GM13976 (cell line): ENCODE measurements at regions not wholly inside any gene's neighbourhood (a gene's known extent, or its start where the extent isn't known, plus 50 kb on each side); places are given as distances from the start of the nearest gene placed in this dataset.

Source experiments
- DNase-seq: peaks from one replicate; pipeline ENCODE4 v3.0.0; 2012; ENCODE audit warnings: low spot score
- CTCF ChIP-seq: IDR thresholded peaks from 2 replicates; pipeline ENCODE4 v1.5.1; 2012; ENCODE audit warnings: borderline replicate concordance, mild to moderate bottlenecking; ENCODE audit not compliant: insufficient read depth; ENCODE audit errors: extremely low read depth, missing control alignments, control extremely low read depth
- in situ Hi-C: fragments of 300-500 bp; cut with MboI; formaldehyde crosslinking; loops from one replicate; pipeline ENCODE4 v1.12.0; 2022; ENCODE audit warnings: low sequenced_read_pairs, mixed read lengths, inconsistent platforms; ENCODE audit not compliant: unreplicated experiment

GRCh38 chrX:8084006-8084405 is 87.1 kb downstream of the VCX2 start:
- in situ Hi-C loops: no loop called here
- TF ChIP-seq CTCF: no peak
- no peak for DNase-seq

GRCh38 chrX:8083286-8083685 is 87.8 kb downstream of the VCX2 start:
- in situ Hi-C loops: no loop called here
- no peak for TF ChIP-seq CTCF
- DNase-seq: no peak

GRCh38 chrX:8075636-8076035 is 95.4 kb downstream of the VCX2 start:
- no peak for DNase-seq
- in situ Hi-C loops: no loop called here
- no peak for TF ChIP-seq CTCF

GRCh38 chrX:8067754-8068462 is 103.2 kb downstream of the VCX2 start:
- in situ Hi-C loops: no loop called here
- no peak for TF ChIP-seq CTCF
- no peak for DNase-seq

- no peak for DNase-seq
- in situ Hi-C loops: no loop called here
- TF ChIP-seq CTCF: no peak
Measured at GRCh38 chrX:8052909-8053308, 118.2 kb downstream of the VCX2 start.

GRCh38 chrX:8049827-8050226 is 121.2 kb downstream of the VCX2 start:
- no peak for TF ChIP-seq CTCF
- in situ Hi-C loops: no loop called here
- DNase-seq: no peak
